CD4-positive, alpha-beta T cell treated with Interleukin-12 subunit alpha and Interleukin-12 subunit beta, for 1 hour (primary cell): ENCODE measurements at regions not wholly inside any gene's neighbourhood (a gene's known extent, or its start where the extent isn't known, plus 50 kb on each side); places are given as distances from the start of the nearest gene placed in this dataset.
A peak's percentile ranks its signal among the peaks of the same experiment; 100 is the strongest.

ENCODE experiments used
- DNase-seq: peaks from one replicate; pipeline ENCODE4 v3.0.0-alpha.2; 2020

- DNase-seq, result no peak
Measured at GRCh38 chr22:48199667-48200066, 1437.2 kb downstream of the TBC1D22A start.

- no peak for DNase-seq
Measured at GRCh38 chr22:48198489-48199459, 1436.3 kb downstream of the TBC1D22A start.

DNA sequence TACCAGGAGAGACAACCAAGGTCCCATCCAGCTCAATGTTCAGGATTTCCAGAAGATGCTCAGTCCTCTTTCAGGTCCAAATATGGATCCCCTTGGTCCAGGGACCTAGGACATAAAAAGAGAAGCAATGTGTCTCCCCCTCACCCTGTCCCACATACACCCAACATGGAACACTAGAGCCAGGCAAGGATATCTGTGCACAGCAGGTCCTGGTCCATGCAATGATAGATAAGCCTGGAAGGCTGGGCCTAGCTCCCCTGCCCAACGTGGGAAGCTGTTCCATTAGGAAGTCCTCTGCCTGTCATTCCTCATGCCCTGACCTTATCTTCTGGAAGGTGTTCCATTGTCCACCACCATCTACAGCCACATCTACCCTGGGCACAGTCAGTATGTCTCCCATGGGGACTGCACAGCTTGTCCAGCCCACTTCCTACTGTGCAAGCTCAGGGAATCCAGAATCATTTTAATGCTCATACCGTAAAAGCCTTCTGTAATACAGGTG, 1434.8 kb downstream of the TBC1D22A start:
- DNase-seq, result no peak

DNA sequence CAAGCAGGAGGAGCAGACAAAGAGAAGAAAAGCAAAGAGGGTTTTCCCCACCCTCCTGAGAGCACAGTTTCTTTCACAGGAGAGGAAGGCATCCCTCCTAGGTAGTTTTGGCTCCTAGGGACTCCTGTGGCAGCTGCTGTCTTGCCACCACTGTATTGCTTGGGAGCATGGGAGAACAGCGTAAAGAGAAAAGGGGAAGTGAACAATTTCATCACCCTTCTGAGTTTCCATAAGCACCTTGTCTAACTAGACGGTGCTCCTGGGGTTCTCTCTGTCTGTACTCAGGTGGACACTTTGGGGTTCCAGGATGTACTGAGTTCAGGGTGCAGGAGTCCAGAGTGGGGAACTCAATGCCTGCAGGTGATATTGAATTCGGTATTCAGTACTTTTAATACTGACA, 1430.5 kb downstream of the TBC1D22A start:
- no peak for DNase-seq

GRCh38 chr22:48192071-48192470, 1429.6 kb downstream of the TBC1D22A start:
- no peak for DNase-seq

DNA sequence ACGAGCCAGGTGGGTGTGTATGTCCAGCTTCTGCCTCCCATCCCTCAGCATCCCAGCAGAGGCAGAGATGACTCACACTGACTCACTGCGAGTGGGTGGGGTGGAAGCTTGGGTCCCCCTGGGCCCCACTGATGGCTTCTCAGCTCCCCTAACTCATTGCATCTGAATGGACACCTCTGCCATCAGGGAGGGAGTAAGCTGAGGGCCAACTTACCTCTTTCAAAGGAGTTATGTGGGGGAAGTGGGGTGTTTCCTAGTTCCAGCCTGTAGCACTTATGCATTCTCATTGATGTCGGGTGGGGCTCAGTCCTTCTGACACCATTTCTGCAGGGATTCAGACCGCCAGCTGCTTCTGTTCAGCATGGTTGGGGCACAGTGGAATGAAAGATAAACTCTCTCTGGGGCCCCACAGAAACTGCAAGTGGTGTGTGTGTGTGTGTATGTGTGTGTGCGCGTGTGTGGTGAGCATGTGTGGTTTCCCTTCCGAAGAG, 1425.8 kb downstream of the TBC1D22A start:
- peak; percentile 37 for DNase-seq

- no peak for DNase-seq
Measured at GRCh38 chr22:48187356-48187755, 1424.9 kb downstream of the TBC1D22A start.

GRCh38 chr22:48186146-48186790, 1423.8 kb downstream of the TBC1D22A start:
- DNase-seq, result no peak

DNA sequence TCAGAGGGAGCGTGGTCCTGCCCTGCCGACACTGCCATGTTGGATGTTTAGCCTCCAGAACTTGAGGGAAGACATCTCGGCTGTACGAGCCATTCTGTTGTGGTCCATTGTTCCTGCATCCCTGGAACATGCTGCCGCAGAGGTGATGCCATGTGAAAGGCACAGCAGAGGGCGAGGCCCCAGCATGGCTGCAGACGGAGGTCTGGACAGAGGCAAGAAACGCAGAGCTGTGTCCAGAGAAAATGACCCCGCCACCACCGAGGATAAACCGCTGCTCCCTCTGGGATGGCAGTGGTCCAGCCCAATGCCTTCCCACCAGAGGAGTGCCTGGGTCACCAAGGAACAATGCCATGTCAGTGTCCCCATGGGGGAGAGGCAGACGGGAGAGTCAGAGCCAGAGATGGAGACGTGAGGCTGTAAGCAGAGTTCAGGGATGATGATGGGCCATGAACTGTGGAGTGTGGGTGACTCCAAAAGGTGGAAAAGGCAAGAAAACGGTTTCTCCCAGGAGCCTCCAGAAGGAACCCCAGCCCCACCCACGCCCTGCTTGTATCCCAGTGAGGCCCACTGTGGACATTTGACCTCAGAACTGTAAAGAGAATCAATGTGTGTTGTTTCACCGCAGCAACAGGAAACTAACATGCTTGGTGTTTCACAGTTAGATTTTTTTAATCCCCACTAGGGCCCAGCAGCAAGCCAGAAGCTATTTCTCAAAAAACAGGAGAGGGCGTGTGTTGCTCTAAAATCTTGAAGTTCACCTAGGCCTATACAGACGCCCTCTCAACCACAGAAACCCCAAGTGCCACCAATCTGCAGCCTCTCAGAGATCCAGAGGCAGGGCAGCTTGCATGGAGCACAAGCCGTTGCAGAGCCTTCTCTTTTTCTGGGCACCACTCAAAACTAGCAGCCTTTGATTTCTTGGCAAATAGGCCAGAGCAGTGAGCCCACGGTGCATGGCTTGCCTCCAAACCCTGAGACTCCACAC, 1422.9 kb downstream of the TBC1D22A start:
- DNase-seq, result peak; percentile 28

- no peak for DNase-seq
Measured at GRCh38 chr22:48182846-48183805, 1420.7 kb downstream of the TBC1D22A start.

DNA sequence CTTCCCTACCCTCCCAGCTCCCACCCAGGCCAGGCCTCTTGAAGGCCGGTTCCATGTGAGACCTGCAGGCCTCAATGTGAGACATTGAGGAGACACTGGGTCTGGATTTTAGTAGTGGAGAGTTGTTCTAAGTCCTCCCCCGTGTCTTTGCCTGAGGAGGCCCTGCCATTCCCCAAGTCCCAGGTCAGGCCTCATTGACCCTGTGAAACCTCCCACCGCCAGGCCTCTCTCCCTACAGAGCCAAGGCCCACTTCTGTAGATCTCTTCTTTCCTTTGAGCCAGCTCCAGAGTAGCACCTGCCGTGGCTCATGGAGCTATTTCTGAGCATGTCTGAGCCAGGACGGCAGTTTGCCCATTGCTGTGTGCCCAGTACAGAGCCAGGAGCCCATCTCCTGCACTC, 1419.6 kb downstream of the TBC1D22A start:
- DNase-seq, result no peak

- no peak for DNase-seq
Measured at GRCh38 chr22:48181263-48181955, 1419.0 kb downstream of the TBC1D22A start.

DNA sequence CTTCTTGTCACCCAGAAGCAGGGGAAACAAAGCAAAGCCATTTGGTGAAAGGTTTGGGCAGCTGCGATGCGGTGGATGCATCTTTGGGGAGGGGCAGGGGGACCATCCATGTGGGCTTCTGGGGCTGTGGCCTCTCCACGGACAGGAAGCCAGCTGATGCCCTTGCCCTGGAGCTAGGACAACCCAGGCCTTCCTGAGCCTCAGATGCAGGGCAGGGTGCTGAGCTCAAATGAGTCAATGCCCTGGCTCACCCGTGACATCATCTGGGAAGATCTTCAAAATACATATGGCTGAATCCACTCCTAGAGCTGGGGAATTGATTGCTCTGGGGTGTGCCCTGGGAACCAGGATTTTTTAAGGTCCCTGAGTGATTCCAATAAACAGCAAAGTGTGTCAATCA, 1418.2 kb downstream of the TBC1D22A start:
- no peak for DNase-seq

DNA sequence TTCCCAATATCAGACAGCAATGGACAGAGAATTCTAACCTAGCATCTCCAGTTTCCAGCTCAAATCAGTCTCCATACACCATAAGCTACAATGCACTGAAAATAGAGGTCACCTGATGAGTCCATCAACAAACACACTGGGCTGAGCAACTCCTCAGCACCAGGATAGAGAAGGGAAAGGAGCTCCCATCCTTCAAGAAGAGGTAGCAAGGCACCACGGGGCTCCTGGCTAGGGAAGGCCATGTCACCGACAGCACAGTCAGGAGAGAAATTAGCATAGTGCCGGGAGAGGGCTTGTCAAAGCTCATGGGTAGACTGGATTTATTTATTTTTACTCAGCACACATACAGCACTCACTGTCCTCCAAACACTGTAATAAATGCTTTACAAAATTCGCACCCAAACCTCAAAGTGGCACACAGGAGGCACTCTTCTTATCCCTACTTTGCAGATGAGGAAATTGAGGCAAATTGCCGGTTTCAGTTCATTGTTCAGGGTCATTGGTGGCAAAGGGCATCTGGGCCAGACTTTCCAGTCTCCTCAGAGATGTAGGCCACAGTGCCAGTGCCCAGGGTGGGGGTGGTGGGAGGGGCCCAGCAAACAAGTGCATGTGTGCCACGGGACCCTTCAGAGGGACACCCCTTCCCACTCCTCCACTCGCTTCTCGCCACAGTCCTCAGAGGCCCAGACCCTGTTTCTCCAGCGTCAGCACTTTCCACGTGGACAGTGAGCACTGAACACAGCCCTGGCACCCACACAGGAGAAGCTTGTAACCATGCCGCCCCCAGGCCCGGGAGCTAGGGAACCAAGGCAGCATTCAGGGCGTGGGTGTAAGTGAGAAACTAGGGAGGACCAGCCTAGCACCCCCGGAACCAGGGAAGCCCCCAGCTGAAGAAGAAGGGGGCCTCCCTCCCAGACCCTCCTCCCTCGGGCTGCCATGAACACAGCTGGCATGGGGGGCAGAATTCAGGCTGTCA, 1417.4 kb downstream of the TBC1D22A start:
- no peak for DNase-seq

- no peak for DNase-seq
Measured at GRCh38 chr22:48178536-48178935, 1416.1 kb downstream of the TBC1D22A start.

- no peak for DNase-seq
Measured at GRCh38 chr22:48177631-48178030, 1415.2 kb downstream of the TBC1D22A start.

- DNase-seq, result no peak
Measured at GRCh38 chr22:48175721-48176120, 1413.3 kb downstream of the TBC1D22A start.

- DNase-seq, result no peak
Measured at GRCh38 chr22:48173773-48174160, 1411.3 kb downstream of the TBC1D22A start.

- no peak for DNase-seq
Measured at GRCh38 chr22:48173061-48173772, 1410.8 kb downstream of the TBC1D22A start.
